A549 (cell line): ENCODE measurements at regions not wholly inside any gene's neighbourhood (a gene's known extent, or its start where the extent isn't known, plus 50 kb on each side); places are given as distances from the start of the nearest gene placed in this dataset.

Experiments
- ATAC-seq, 2 experiments: fragments of 200-7000 bp in 1 of 2; fragments of >200 bp in 1 of 2; cut with Nextera tagmentation in 1 of 2; cut with Tn5 transposase in 1 of 2; 3 replicates each; pipeline versions ENCODE4 v1.8.0 to v1.9.1; 2018 to 2020; ENCODE audit warnings: mild to moderate bottlenecking in 1 of 2, moderate library complexity in 1 of 2
- CTCF ChIA-PET: fragments of 300-600 bp; sonication (Branson Sonifier 250); formaldehyde crosslinking; extraction: SDS; loops from one replicate; lab custom pipeline; 2021; ENCODE audit warnings: antibody characterized with exemption, inconsistent platforms; lab: Yijun Ruan, JAX
- POLR2A ChIA-PET: fragments of 350-600 bp; formaldehyde crosslinking; extraction: SDS; loops from one replicate; lab custom pipeline; 2021; ENCODE audit warnings: antibody characterized with exemption, inconsistent platforms; lab: Yijun Ruan, JAX
- DNase-seq, 2 experiments: peaks; one replicate each; pipeline versions ENCODE4 v3.0.0 to v3.0.0-alpha.2; 2011 to 2016; ENCODE audit warnings: low read depth in 1 of 2, low spot score in 1 of 2
- FAIRE-seq: peaks from 2 replicates; lab custom pipeline; 2011; peaks lifted over from hg19 to GRCh38; lab: Jason Lieb, UNC
- H3K27ac ChIP-seq, 2 experiments: fragments of >200 bp; sonication (Bioruptor Twin); formaldehyde crosslinking; 3 replicates each; pipeline ENCODE4 v1.5.1; 2016 to 2017
- H3K4me1 ChIP-seq: fragments of >200 bp; sonication (Bioruptor Twin); formaldehyde crosslinking; 3 replicates; pipeline ENCODE4 v1.6.1; 2016
- H3K4me2 ChIP-seq: fragments of >200 bp; sonication (Bioruptor Twin); formaldehyde crosslinking; 3 replicates; pipeline ENCODE4 v1.6.1; 2016
- H3K4me3 ChIP-seq: fragments of >200 bp; sonication (Bioruptor Twin); formaldehyde crosslinking; 3 replicates; pipeline ENCODE4 v1.5.1; 2016
- H3K9me3 ChIP-seq: fragments of >200 bp; sonication (Bioruptor Twin); formaldehyde crosslinking; 3 replicates; pipeline ENCODE4 v1.6.1; 2016
- BHLHE40 ChIP-seq: IDR thresholded peaks from 2 replicates; pipeline ENCODE4 v1.6.1; 2012; ENCODE audit warnings: low read depth, low read length, inconsistent platforms
- CHD4 ChIP-seq: fragments of 200-600 bp; sonication (generic); IDR thresholded peaks from 2 replicates; pipeline ENCODE4 v1.6.1; 2016; ENCODE audit warnings: antibody characterized with exemption, mild to moderate bottlenecking, borderline replicate concordance
- EHF ChIP-seq: fragments of 250-450 bp; sonication (Bioruptor Pico); IDR thresholded peaks from 2 replicates; pipeline ENCODE4 v1.5.0; 2020; ENCODE audit warnings: mild to moderate bottlenecking
- EHMT2 ChIP-seq: fragments of 200-600 bp; sonication (generic); IDR thresholded peaks from 2 replicates; pipeline ENCODE4 v1.6.1; 2016; ENCODE audit warnings: antibody characterized with exemption, low read depth, mild to moderate bottlenecking, moderate library complexity
- EP300 ChIP-seq, 2 experiments: fragments of >200 bp; sonication (Bioruptor Twin); formaldehyde crosslinking; IDR thresholded peaks; 2 replicates in 1 of 2; 3 replicates in 1 of 2; pipeline ENCODE4 v1.6.1; 2016 to 2017
- ESRRA ChIP-seq: fragments of 150-350 bp; IDR thresholded peaks from 2 replicates; pipeline ENCODE4 v1.6.1; 2014; ENCODE audit warnings: mild to moderate bottlenecking, low read length, borderline replicate concordance
- FOSL2 ChIP-seq, 2 experiments: fragments of 450-650 bp in 1 of 2; fragments of >200 bp in 1 of 2; sonication (Bioruptor Twin) in 1 of 2; formaldehyde crosslinking; IDR thresholded peaks; 2 replicates each; pipeline versions ENCODE4 v1.5.0 to v1.6.1; 2016 to 2020; ENCODE audit warnings: mild to moderate bottlenecking in 1 of 2, moderate library complexity in 1 of 2
- GATA3 ChIP-seq: IDR thresholded peaks from 2 replicates; pipeline ENCODE4 v1.6.1; 2012; ENCODE audit warnings: borderline replicate concordance
- HEYL ChIP-seq: fragments of 250-450 bp; sonication (Bioruptor Pico); IDR thresholded peaks from 2 replicates; pipeline ENCODE4 v1.8.0; 2021; ENCODE audit warnings: mild to moderate bottlenecking, moderate library complexity
- HOXA7 ChIP-seq: fragments of 250-450 bp; sonication (Bioruptor Pico); IDR thresholded peaks from 2 replicates; pipeline ENCODE4 v1.5.0; 2020; ENCODE audit warnings: mild to moderate bottlenecking, moderate library complexity
- JUN ChIP-seq, 2 experiments: fragments of >200 bp; sonication (Bioruptor Twin); formaldehyde crosslinking; IDR thresholded peaks; 2 replicates in 1 of 2; 3 replicates in 1 of 2; pipeline ENCODE4 v1.6.1; 2016 to 2017
- JUNB ChIP-seq: fragments of >200 bp; sonication (Bioruptor Twin); formaldehyde crosslinking; IDR thresholded peaks from 2 replicates; pipeline ENCODE4 v1.6.1; 2016
- NR3C1 ChIP-seq: fragments of >200 bp; sonication (Bioruptor Twin); formaldehyde crosslinking; IDR thresholded peaks from 3 replicates; pipeline ENCODE4 v1.6.1; 2017
- PHF8 ChIP-seq: fragments of 200-600 bp; sonication (generic); IDR thresholded peaks from 2 replicates; pipeline ENCODE4 v1.6.1; 2016; ENCODE audit warnings: low read depth, mild to moderate bottlenecking, antibody characterized with exemption, moderate library complexity, borderline replicate concordance
- POLR2A ChIP-seq: IDR thresholded peaks from 2 replicates; pipeline ENCODE4 v1.6.1; 2012; ENCODE audit warnings: mild to moderate bottlenecking, low read length
- POLR2AphosphoS2 ChIP-seq: conservative IDR thresholded peaks from 2 replicates; pipeline ENCODE4 v1.6.1; 2012; ENCODE audit warnings: low read length, improper control_type of control experiment, inconsistent platforms
- RAD21 ChIP-seq, 2 experiments: fragments of >200 bp in 1 of 2; sonication (Bioruptor Twin) in 1 of 2; formaldehyde crosslinking in 1 of 2; IDR thresholded peaks in 1 of 2; conservative IDR thresholded peaks in 1 of 2; 2 replicates in 1 of 2; 3 replicates in 1 of 2; pipeline ENCODE4 v1.6.1; 2012 to 2018; ENCODE audit warnings: inconsistent platforms in 1 of 2
- RFX5 ChIP-seq: fragments of 450-650 bp; IDR thresholded peaks from 2 replicates; pipeline ENCODE4 v1.7.1; 2014; ENCODE audit warnings: antibody characterized with exemption, mild to moderate bottlenecking, moderate library complexity
- TP53 ChIP-seq: fragments of 250-450 bp; sonication (Bioruptor Pico); IDR thresholded peaks from 2 replicates; pipeline ENCODE4 v1.5.0; 2021; ENCODE audit warnings: mild to moderate bottlenecking, moderate library complexity
- ZC3H11A ChIP-seq: fragments of 450-650 bp; IDR thresholded peaks from 2 replicates; pipeline ENCODE4 v1.6.1; 2014; ENCODE audit warnings: antibody characterized with exemption, mild to moderate bottlenecking
- ZFP36 ChIP-seq: fragments of 450-650 bp; IDR thresholded peaks from 2 replicates; pipeline ENCODE4 v1.6.1; 2014; ENCODE audit warnings: borderline replicate concordance; ENCODE audit not compliant: partially characterized antibody
- ZNF302 ChIP-seq: fragments of 250-450 bp; sonication (Bioruptor Pico); IDR thresholded peaks from 2 replicates; pipeline ENCODE4 v1.9.0; 2021; ENCODE audit warnings: inconsistent platforms, mild to moderate bottlenecking, moderate library complexity
- WGBS: methylation state at CpG from one replicate; pipeline ENCODE4 v1.1.6; 2017; ENCODE audit errors: missing lambda C conversion rate; 5-methylcytosine and 5-hydroxymethylcytosine counted together
- TF ChIP-seq, protein P1 (sequence below): fragments of 250-450 bp; sonication (Bioruptor Pico); IDR thresholded peaks from 2 replicates; pipeline ENCODE4 v1.5.0; 2021; ENCODE audit warnings: mild to moderate bottlenecking, moderate library complexity, borderline replicate concordance
- TF ChIP-seq, protein P2 (sequence below): fragments of >200 bp; sonication (Bioruptor Twin); formaldehyde crosslinking; IDR thresholded peaks from 3 replicates; pipeline ENCODE4 v1.6.1; 2016
- TF ChIP-seq, protein P3 (sequence below): fragments of 200-600 bp; sonication (generic); IDR thresholded peaks from 2 replicates; pipeline ENCODE4 v1.6.1; 2016; ENCODE audit warnings: antibody characterized with exemption, mild to moderate bottlenecking, moderate library complexity
- TF ChIP-seq, protein P4 (sequence below): IDR thresholded peaks from 2 replicates; pipeline ENCODE4 v1.6.1; 2012
- TF ChIP-seq, protein P5 (sequence below): fragments of 250-450 bp; sonication (Bioruptor Pico); IDR thresholded peaks from 2 replicates; pipeline ENCODE4 v1.5.0; 2020; ENCODE audit warnings: low read depth, mild to moderate bottlenecking, moderate library complexity
- TF ChIP-seq, protein P6 (sequence below): fragments of >200 bp; sonication (Bioruptor Twin); formaldehyde crosslinking; IDR thresholded peaks from 2 replicates; pipeline ENCODE4 v1.6.1; 2016

DNA sequence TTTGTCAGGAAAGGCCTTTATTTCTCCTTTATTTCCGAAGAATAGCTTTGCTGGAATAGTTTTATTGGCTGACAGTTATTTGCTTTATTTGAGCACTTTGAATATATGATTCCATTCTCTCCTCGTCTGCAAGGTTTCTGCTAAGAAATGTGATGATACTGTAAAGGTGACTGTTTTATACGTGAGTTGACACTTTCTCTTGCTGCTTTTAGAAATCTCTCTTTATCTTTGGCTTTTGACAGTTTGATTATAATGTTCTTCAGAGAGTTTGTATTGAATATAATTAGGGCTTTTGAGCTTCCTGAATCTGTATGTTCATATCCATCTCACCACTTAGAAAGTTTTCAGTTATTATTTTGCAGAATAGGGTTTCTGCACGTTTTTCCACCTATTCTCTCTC is 1003.7 kb upstream of the SLIT2 start:
- WGBS, result 0% methylated on average over 4 of the region's 4 CpGs
- no peak overlapping the region for H3K4me2 ChIP-seq
- TF ChIP-seq JUN (IDR thresholded peaks at IDR 0.05) (no peak), EHMT2 (no peak), POLR2AphosphoS2 (no peak), TP53 (CRISPR knock-in tag) (no peak)
- TF ChIP-seq, protein P1, sequence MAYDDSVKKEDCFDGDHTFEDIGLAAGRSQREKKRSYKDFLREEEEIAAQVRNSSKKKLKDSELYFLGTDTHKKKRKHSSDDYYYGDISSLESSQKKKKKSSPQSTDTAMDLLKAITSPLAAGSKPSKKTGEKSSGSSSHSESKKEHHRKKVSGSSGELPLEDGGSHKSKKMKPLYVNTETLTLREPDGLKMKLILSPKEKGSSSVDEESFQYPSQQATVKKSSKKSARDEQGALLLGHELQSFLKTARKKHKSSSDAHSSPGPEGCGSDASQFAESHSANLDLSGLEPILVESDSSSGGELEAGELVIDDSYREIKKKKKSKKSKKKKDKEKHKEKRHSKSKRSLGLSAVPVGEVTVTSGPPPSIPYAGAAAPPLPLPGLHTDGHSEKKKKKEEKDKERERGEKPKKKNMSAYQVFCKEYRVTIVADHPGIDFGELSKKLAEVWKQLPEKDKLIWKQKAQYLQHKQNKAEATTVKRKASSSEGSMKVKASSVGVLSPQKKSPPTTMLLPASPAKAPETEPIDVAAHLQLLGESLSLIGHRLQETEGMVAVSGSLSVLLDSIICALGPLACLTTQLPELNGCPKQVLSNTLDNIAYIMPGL (CRISPR knock-in tag), result no peak
- TF ChIP-seq, all 56 proteins: peak for 0
- Histone ChIP-seq H3K9me3 (no peaks in the 10 kb centered on the region), H3K4me3 (no peak overlapping the region), H3K4me1 (no peaks in the 10 kb centered on the region), H3K27ac (no peak overlapping the region)
- FAIRE-seq (no peak), DNase-seq (no peak), ATAC-seq (no peak)
- POLR2A ChIA-PET, result no interaction called here
- CTCF ChIA-PET, result no interaction called here

DNA sequence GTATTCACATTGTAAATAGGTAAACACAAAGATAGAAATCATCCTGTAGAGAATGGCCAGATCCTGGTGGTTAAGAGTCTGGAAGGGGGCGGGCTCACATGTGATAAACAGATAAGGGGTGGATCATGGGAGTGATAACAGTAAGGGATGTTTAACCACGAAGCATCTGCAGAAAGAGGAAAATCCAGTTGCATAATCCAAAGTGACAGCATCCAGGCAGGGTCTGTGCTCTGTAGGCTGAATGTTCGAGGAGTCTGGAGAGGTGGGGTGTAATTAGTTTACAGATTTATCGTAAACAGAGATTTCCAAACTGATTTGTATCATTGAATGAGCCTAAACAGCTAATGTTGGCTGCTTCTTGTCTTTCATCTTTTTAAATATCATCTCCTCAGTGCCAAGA is 1009.8 kb upstream of the SLIT2 start:
- ChIA-PET CTCF (no interaction called here), POLR2A (no interaction called here)
- Histone ChIP-seq H3K27ac (no peak overlapping the region), H3K4me3 (no peak overlapping the region), H3K4me2 (no peak overlapping the region), H3K4me1 (no peaks in the 10 kb centered on the region), H3K9me3 (no peaks in the 10 kb centered on the region)
- no peak for ATAC-seq
- TF ChIP-seq HEYL (CRISPR knock-in tag) (no peak), EHF (CRISPR knock-in tag) (no peak), PHF8 (no peak), RFX5 (no peak), BHLHE40 (no peak), JUNB (no peak), POLR2A (no peak), ESRRA (no peak)
- TF ChIP-seq, protein P2, sequence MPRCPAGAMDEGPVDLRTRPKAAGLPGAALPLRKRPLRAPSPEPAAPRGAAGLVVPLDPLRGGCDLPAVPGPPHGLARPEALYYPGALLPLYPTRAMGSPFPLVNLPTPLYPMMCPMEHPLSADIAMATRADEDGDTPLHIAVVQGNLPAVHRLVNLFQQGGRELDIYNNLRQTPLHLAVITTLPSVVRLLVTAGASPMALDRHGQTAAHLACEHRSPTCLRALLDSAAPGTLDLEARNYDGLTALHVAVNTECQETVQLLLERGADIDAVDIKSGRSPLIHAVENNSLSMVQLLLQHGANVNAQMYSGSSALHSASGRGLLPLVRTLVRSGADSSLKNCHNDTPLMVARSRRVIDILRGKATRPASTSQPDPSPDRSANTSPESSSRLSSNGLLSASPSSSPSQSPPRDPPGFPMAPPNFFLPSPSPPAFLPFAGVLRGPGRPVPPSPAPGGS, result no peak
- TF ChIP-seq, protein P3, sequence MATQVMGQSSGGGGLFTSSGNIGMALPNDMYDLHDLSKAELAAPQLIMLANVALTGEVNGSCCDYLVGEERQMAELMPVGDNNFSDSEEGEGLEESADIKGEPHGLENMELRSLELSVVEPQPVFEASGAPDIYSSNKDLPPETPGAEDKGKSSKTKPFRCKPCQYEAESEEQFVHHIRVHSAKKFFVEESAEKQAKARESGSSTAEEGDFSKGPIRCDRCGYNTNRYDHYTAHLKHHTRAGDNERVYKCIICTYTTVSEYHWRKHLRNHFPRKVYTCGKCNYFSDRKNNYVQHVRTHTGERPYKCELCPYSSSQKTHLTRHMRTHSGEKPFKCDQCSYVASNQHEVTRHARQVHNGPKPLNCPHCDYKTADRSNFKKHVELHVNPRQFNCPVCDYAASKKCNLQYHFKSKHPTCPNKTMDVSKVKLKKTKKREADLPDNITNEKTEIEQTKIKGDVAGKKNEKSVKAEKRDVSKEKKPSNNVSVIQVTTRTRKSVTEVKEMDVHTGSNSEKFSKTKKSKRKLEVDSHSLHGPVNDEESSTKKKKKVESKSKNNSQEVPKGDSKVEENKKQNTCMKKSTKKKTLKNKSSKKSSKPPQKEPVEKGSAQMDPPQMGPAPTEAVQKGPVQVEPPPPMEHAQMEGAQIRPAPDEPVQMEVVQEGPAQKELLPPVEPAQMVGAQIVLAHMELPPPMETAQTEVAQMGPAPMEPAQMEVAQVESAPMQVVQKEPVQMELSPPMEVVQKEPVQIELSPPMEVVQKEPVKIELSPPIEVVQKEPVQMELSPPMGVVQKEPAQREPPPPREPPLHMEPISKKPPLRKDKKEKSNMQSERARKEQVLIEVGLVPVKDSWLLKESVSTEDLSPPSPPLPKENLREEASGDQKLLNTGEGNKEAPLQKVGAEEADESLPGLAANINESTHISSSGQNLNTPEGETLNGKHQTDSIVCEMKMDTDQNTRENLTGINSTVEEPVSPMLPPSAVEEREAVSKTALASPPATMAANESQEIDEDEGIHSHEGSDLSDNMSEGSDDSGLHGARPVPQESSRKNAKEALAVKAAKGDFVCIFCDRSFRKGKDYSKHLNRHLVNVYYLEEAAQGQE, result no peak
- WGBS, result 0% methylated on average over 4 of the region's 4 CpGs
- FAIRE-seq, result no peak
- no peak for DNase-seq

DNA sequence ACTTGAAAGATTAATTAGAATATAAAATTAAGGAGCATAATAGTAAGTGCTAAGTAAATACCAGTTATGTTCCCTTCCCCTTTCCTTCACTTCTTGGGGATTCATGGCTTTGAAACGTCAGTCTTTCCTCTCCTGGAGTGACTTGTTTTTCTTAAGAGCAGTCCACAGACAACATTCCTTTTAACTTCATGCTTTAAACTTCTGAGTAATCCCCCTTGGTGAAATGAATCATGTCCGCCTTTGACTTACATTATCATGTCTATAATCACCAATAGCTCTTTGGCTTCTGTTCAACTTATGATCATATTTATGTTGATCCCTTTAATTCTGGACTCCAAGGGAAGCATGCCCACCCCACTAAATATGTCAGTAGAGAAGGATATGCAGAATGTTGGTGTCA is 1012.1 kb upstream of the SLIT2 start:
- POLR2A ChIA-PET, result no interaction called here
- WGBS, result 0% methylated on average over 2 of the region's 2 CpGs
- no peak for DNase-seq
- no peak for ATAC-seq
- H3K4me1 ChIP-seq, result no peaks in the 10 kb centered on the region
- FAIRE-seq, result no peak
- H3K27ac ChIP-seq, result no peak overlapping the region
- no peaks in the 10 kb centered on the region for H3K9me3 ChIP-seq
- CTCF ChIA-PET, result no interaction called here
- H3K4me2 ChIP-seq, result no peak overlapping the region
- no peak overlapping the region for H3K4me3 ChIP-seq
- no peak for TF ChIP-seq FOSL2 (IDR thresholded peaks at IDR 0.05)
- TF ChIP-seq FOSL2 (CRISPR knock-in tag; IDR thresholded peaks at IDR 0.05), result no peak
- TF ChIP-seq PHF8, result no peak
- no peak for TF ChIP-seq HOXA7 (CRISPR knock-in tag)
- TF ChIP-seq, protein P4, sequence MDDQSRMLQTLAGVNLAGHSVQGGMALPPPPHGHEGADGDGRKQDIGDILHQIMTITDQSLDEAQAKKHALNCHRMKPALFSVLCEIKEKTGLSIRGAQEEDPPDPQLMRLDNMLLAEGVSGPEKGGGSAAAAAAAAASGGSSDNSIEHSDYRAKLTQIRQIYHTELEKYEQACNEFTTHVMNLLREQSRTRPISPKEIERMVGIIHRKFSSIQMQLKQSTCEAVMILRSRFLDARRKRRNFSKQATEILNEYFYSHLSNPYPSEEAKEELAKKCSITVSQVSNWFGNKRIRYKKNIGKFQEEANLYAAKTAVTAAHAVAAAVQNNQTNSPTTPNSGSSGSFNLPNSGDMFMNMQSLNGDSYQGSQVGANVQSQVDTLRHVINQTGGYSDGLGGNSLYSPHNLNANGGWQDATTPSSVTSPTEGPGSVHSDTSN, result no peak
- no peak for TF ChIP-seq RAD21 (conservative IDR thresholded peaks at IDR 0.05 in 1 of 2, IDR thresholded peaks at IDR 0.05 in 1 of 2)
- TF ChIP-seq NR3C1, result no peak
- no peak for TF ChIP-seq ZNF302
- TF ChIP-seq EP300 (IDR thresholded peaks at IDR 0.05), result no peak
- TF ChIP-seq CHD4, result no peak
- TF ChIP-seq ZC3H11A, result no peak
- TF ChIP-seq, protein P5, sequence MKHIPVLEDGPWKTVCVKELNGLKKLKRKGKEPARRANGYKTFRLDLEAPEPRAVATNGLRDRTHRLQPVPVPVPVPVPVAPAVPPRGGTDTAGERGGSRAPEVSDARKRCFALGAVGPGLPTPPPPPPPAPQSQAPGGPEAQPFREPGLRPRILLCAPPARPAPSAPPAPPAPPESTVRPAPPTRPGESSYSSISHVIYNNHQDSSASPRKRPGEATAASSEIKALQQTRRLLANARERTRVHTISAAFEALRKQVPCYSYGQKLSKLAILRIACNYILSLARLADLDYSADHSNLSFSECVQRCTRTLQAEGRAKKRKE (CRISPR knock-in tag), result no peak
- no peak for TF ChIP-seq JUNB
- TF ChIP-seq ZFP36, result no peak
- TF ChIP-seq, protein P6, sequence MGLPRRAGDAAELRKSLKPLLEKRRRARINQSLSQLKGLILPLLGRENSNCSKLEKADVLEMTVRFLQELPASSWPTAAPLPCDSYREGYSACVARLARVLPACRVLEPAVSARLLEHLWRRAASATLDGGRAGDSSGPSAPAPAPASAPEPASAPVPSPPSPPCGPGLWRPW, result no peak
- TF ChIP-seq GATA3, result no peak
